ENCODE measurements at regions not wholly inside any gene's neighbourhood (a gene's known extent, or its start where the extent isn't known, plus 50 kb on each side); places are given as distances from the start of the nearest gene placed in this dataset.

- no peaks in the 10 kb centered on the region for H3K4me1 ChIP-seq (ENCODE audit: control insufficient read depth, insufficient read depth, low read length)
- ATAC-seq (no peak), FAIRE-seq (no peak), DNase-seq (ENCODE audit: low read depth, low spot score) (no peak)
- TF ChIP-seq NFYA (IDR thresholded peaks at IDR 0.05; ENCODE audit: borderline replicate concordance, low read depth, low read length) = no peak
- no peak for TF ChIP-seq HSF1 (IDR thresholded peaks at IDR 0.05; ENCODE audit: low read depth, low read length)
- no peak for TF ChIP-seq NBN (IDR thresholded peaks at IDR 0.05)
- TF ChIP-seq RCOR1 (conservative IDR thresholded peaks at IDR 0.05; ENCODE audit: low read depth, low read length) = no peak
- no peak for TF ChIP-seq PKNOX1 (IDR thresholded peaks at IDR 0.05)
- TF ChIP-seq JUNB (IDR thresholded peaks at IDR 0.05) = no peak
- no peak for TF ChIP-seq EGR1 (IDR thresholded peaks at IDR 0.05; ENCODE audit: borderline replicate concordance in 1 of 2, low read depth in 2 of 2, low read length in 2 of 2)
- no peak for TF ChIP-seq SIN3A (IDR thresholded peaks at IDR 0.05; ENCODE audit: low read depth, low read length)
- TF ChIP-seq SMARCA5 (IDR thresholded peaks at IDR 0.05) = no peak
- no peak for TF ChIP-seq CTCF (IDR thresholded peaks at IDR 0.05 in 2 of 3, conservative IDR thresholded peaks at IDR 0.05 in 1 of 3; ENCODE audit: control insufficient read depth in 2 of 3, extremely low read depth in 1 of 3, insufficient read depth in 1 of 3, low read depth in 3 of 3, low read length in 3 of 3)
- no peak for TF ChIP-seq MEF2A (IDR thresholded peaks at IDR 0.05; ENCODE audit: insufficient read depth, low read depth, low read length)
- no peak for TF ChIP-seq HCFC1 (IDR thresholded peaks at IDR 0.05; ENCODE audit: low read length)
- intact Hi-C loops (cut with micrococcal nuclease; ENCODE audit: unreplicated experiment) (no loop called here), in situ Hi-C loops (cut with MboI) (no loop called here)
- no peak overlapping the region for H2AFZ ChIP-seq (ENCODE audit: control insufficient read depth, low read depth, low read length)
- CTCF ChIA-PET = interaction anchor here (1.3 kb wide), 1 partner anchor 41 kb away, joined by 3 read pairs; no protein-coding TSS in a partner anchor
- 35% methylated on average over 3 of the region's 3 CpGs for WGBS (ENCODE audit: insufficient coverage, insufficient replicate concordance, low lambda C conversion rate, missing lambda C conversion rate)
- no peak overlapping the region for H3K4me3 ChIP-seq
- no peaks in the 10 kb centered on the region for H3K9me3 ChIP-seq (replicated peaks; ENCODE audit: control insufficient read depth, insufficient read depth, low read length)
- SMC1A ChIA-PET (ENCODE audit: uncharacterized antibody, unreplicated experiment) = no interaction called here
- no peaks in the 10 kb centered on the region for H3K79me2 ChIP-seq (ENCODE audit: control insufficient read depth, insufficient read depth, low read length)
- no peaks in the 10 kb centered on the region for H3K27me3 ChIP-seq (replicated peaks in 1 of 2; ENCODE audit: control insufficient read depth in 2 of 2, insufficient read depth in 2 of 2, low read length in 1 of 2)
- RAD21 ChIA-PET (ENCODE audit: unreplicated experiment) = no interaction called here
- POLR2A ChIA-PET = no interaction called here
- no peak overlapping the region for H3K27ac ChIP-seq (ENCODE audit: control insufficient read depth, insufficient read depth)
- H4K20me1 ChIP-seq (ENCODE audit: control insufficient read depth, insufficient read depth) = no peaks in the 10 kb centered on the region
- H3K36me3 ChIP-seq (ENCODE audit: control insufficient read depth in 2 of 2, insufficient read depth in 2 of 2, low read length in 1 of 2) = no peaks in the 10 kb centered on the region
- no peak overlapping the region for H3K9ac ChIP-seq (ENCODE audit: control insufficient read depth, insufficient read depth, low read length)
- no TSS peak for BruUV-seq (replicated peaks)
- no peak overlapping the region for H3K4me2 ChIP-seq (ENCODE audit: control insufficient read depth, insufficient read depth)
Observed at GRCh38 chrX:140163371-140164159, 198.2 kb upstream of the CXorf66 start.
